ENCODE measurements at regions not wholly inside any gene's neighbourhood (a gene's known extent, or its start where the extent isn't known, plus 50 kb on each side); places are given as distances from the start of the nearest gene placed in this dataset.
"Not testable (repeated sequence)": the region's sequence is repeated elsewhere in the genome, so short reads cannot be mapped to it uniquely, and the experiment has no call there.

GRCh38 chr7:68964060-68964459 lies 634.2 kb upstream of the AUTS2 start:
- DNase-seq (ENCODE audit: low read depth in 1 of 2, low spot score in 1 of 2), result no peak
- no peak for TF ChIP-seq JUND (IDR thresholded peaks at IDR 0.05; ENCODE audit: low read depth)
- in situ Hi-C loops (cut with HindIII; ENCODE audit: low pct_unique_long_range_greater_than_20kb, low sequenced_read_pairs), result no loop called here

- DNase-seq (ENCODE audit: low read depth in 1 of 2, low spot score in 1 of 2), result no peak
- in situ Hi-C loops (cut with HindIII; ENCODE audit: low pct_unique_long_range_greater_than_20kb, low sequenced_read_pairs), result no loop called here
- TF ChIP-seq JUND (IDR thresholded peaks at IDR 0.05; ENCODE audit: low read depth), result no peak
Measured at GRCh38 chr7:68965351-68965750, 632.9 kb upstream of the AUTS2 start.

GRCh38 chr7:68967598-68967997 lies 630.7 kb upstream of the AUTS2 start:
- in situ Hi-C loops (cut with HindIII; ENCODE audit: low pct_unique_long_range_greater_than_20kb, low sequenced_read_pairs), result no loop called here
- DNase-seq (ENCODE audit: low read depth in 1 of 2, low spot score in 1 of 2), result no peak
- TF ChIP-seq JUND (IDR thresholded peaks at IDR 0.05; ENCODE audit: low read depth), result no peak

GRCh38 chr7:68969571-68969970 lies 628.7 kb upstream of the AUTS2 start:
- DNase-seq (ENCODE audit: low read depth in 1 of 2, low spot score in 1 of 2), result no peak

GRCh38 chr7:68971634-68972340 lies 626.5 kb upstream of the AUTS2 start:
- no peak for TF ChIP-seq JUND (IDR thresholded peaks at IDR 0.05; ENCODE audit: low read depth)
- in situ Hi-C loops (cut with HindIII; ENCODE audit: low pct_unique_long_range_greater_than_20kb, low sequenced_read_pairs), result no loop called here
- DNase-seq (ENCODE audit: low read depth in 1 of 2, low spot score in 1 of 2), result no peak

More at GRCh38 chr7:68969571-68969970, 628.7 kb upstream of the AUTS2 start:
- in situ Hi-C loops (cut with HindIII; ENCODE audit: low pct_unique_long_range_greater_than_20kb, low sequenced_read_pairs), result no loop called here
- no peak for TF ChIP-seq JUND (IDR thresholded peaks at IDR 0.05; ENCODE audit: low read depth)

- no peak for DNase-seq (ENCODE audit: low read depth in 1 of 2, low spot score in 1 of 2)
- TF ChIP-seq JUND (IDR thresholded peaks at IDR 0.05; ENCODE audit: low read depth), result no peak
- in situ Hi-C loops (cut with HindIII; ENCODE audit: low pct_unique_long_range_greater_than_20kb, low sequenced_read_pairs), result no loop called here
Measured at GRCh38 chr7:68977385-68978055, 620.8 kb upstream of the AUTS2 start.

GRCh38 chr7:68978710-68979109 lies 619.6 kb upstream of the AUTS2 start:
- TF ChIP-seq JUND (IDR thresholded peaks at IDR 0.05; ENCODE audit: low read depth), result no peak
- no peak for DNase-seq (ENCODE audit: low read depth in 1 of 2, low spot score in 1 of 2)
- in situ Hi-C loops (cut with HindIII; ENCODE audit: low pct_unique_long_range_greater_than_20kb, low sequenced_read_pairs), result no loop called here

- DNase-seq (ENCODE audit: low read depth in 1 of 2, low spot score in 1 of 2), result no peak
- TF ChIP-seq JUND (IDR thresholded peaks at IDR 0.05; ENCODE audit: low read depth), result no peak
- in situ Hi-C loops (cut with HindIII; ENCODE audit: low pct_unique_long_range_greater_than_20kb, low sequenced_read_pairs), result no loop called here
Measured at GRCh38 chr7:68980011-68980410, 618.3 kb upstream of the AUTS2 start.

- DNase-seq (ENCODE audit: low read depth in 1 of 2, low spot score in 1 of 2), result not testable (repeated sequence)
Measured at GRCh38 chr7:68980432-68980831, 617.8 kb upstream of the AUTS2 start.

GRCh38 chr7:68984306-68984705 lies 614.0 kb upstream of the AUTS2 start:
- TF ChIP-seq JUND (IDR thresholded peaks at IDR 0.05; ENCODE audit: low read depth), result no peak
- DNase-seq (ENCODE audit: low read depth in 1 of 2, low spot score in 1 of 2), result no peak
- in situ Hi-C loops (cut with HindIII; ENCODE audit: low pct_unique_long_range_greater_than_20kb, low sequenced_read_pairs), result no loop called here

More at GRCh38 chr7:68980432-68980831, 617.8 kb upstream of the AUTS2 start:
- in situ Hi-C loops (cut with HindIII; ENCODE audit: low pct_unique_long_range_greater_than_20kb, low sequenced_read_pairs), result not testable (repeated sequence)

GRCh38 chr7:68994841-68995240 lies 603.4 kb upstream of the AUTS2 start:
- DNase-seq (ENCODE audit: low read depth in 1 of 2, low spot score in 1 of 2), result no peak
- TF ChIP-seq JUND (IDR thresholded peaks at IDR 0.05; ENCODE audit: low read depth), result no peak
- in situ Hi-C loops (cut with HindIII; ENCODE audit: low pct_unique_long_range_greater_than_20kb, low sequenced_read_pairs), result no loop called here

- in situ Hi-C loops (cut with HindIII; ENCODE audit: low pct_unique_long_range_greater_than_20kb, low sequenced_read_pairs), result no loop called here
- TF ChIP-seq JUND (IDR thresholded peaks at IDR 0.05; ENCODE audit: low read depth), result no peak
- DNase-seq (ENCODE audit: low read depth in 1 of 2, low spot score in 1 of 2), result no peak
Measured at GRCh38 chr7:68998136-68998535, 600.1 kb upstream of the AUTS2 start.

- TF ChIP-seq JUND (IDR thresholded peaks at IDR 0.05; ENCODE audit: low read depth), result no peak
- DNase-seq (ENCODE audit: low read depth in 1 of 2, low spot score in 1 of 2), result no peak
- in situ Hi-C loops (cut with HindIII; ENCODE audit: low pct_unique_long_range_greater_than_20kb, low sequenced_read_pairs), result no loop called here
Measured at GRCh38 chr7:69002416-69002815, 595.9 kb upstream of the AUTS2 start.
